K562 (cell line): ENCODE measurements at regions not wholly inside any gene's neighbourhood (a gene's known extent, or its start where the extent isn't known, plus 50 kb on each side); places are given as distances from the start of the nearest gene placed in this dataset.

Experiments used
- CCAR2 ChIP-seq: fragments of 200-400 bp; formaldehyde crosslinking; IDR thresholded peaks from 2 replicates; pipeline ENCODE4 v1.6.1; 2017; ENCODE audit warnings: mild to moderate bottlenecking, low read depth, low read length
- CEBPG ChIP-seq, 3 experiments: fragments of 200-800 bp in 1 of 3; sonication (Bioruptor generic) in 1 of 3; sonication (generic) in 1 of 3; formaldehyde crosslinking in 1 of 3; IDR thresholded peaks in 2 of 3; conservative IDR thresholded peaks in 1 of 3; 2 replicates each; pipeline versions ENCODE4 v1.6.1 to v1.8.0; 2016 to 2022; ENCODE audit warnings: missing compliant biosample characterization in 2 of 3, missing genetic modification characterization in 2 of 3, mild to moderate bottlenecking in 1 of 3, missing genetic modification reagents in 1 of 3
- ETV1 ChIP-seq: fragments of 450-650 bp; conservative IDR thresholded peaks from 2 replicates; pipeline ENCODE4 v1.6.1; 2016; ENCODE audit warnings: missing genetic modification characterization, control low read depth, low read depth, missing compliant biosample characterization
- HBP1 ChIP-seq: fragments of 450-650 bp; formaldehyde crosslinking; IDR thresholded peaks from 2 replicates; pipeline ENCODE4 v1.4.0; 2022; ENCODE audit warnings: missing genetic modification characterization
- HDAC3 ChIP-seq: fragments of 450-650 bp; IDR thresholded peaks from 2 replicates; pipeline ENCODE4 v1.6.1; 2018; ENCODE audit warnings: borderline replicate concordance, mild to moderate bottlenecking, moderate library complexity; ENCODE audit not compliant: partially characterized antibody
- KDM4B ChIP-seq, 2 experiments: fragments of 450-650 bp in 1 of 2; sonication (generic) in 1 of 2; IDR thresholded peaks; 2 replicates each; pipeline ENCODE4 v1.6.1; 2016 to 2017; ENCODE audit warnings: borderline replicate concordance in 2 of 2, antibody characterized with exemption in 1 of 2, low read depth in 1 of 2, mild to moderate bottlenecking in 1 of 2
- KDM5B ChIP-seq: fragments of 200-600 bp; sonication (generic); IDR thresholded peaks from 2 replicates; pipeline ENCODE4 v1.6.1; 2012; ENCODE audit warnings: low read depth, mild to moderate bottlenecking, moderate library complexity, low read length, control low read depth, inconsistent platforms; ENCODE audit not compliant: insufficient replicate concordance
- LCOR ChIP-seq: sonication (generic); formaldehyde crosslinking; IDR thresholded peaks from 2 replicates; pipeline ENCODE4 v1.8.0; 2022; ENCODE audit warnings: mild to moderate bottlenecking, missing genetic modification reagents
- LEF1 ChIP-seq: fragments of 450-650 bp; IDR thresholded peaks from 2 replicates; pipeline ENCODE4 v1.6.1; 2016; ENCODE audit warnings: mild to moderate bottlenecking
- NBN ChIP-seq: fragments of 450-650 bp; IDR thresholded peaks from 2 replicates; pipeline ENCODE4 v1.6.1; 2016; ENCODE audit warnings: low read depth, mild to moderate bottlenecking
- NRF1 ChIP-seq, 2 experiments: fragments of 450-650 bp; IDR thresholded peaks in 1 of 2; conservative IDR thresholded peaks in 1 of 2; 2 replicates each; pipeline ENCODE4 v1.6.1; 2014; ENCODE audit warnings: mild to moderate bottlenecking in 2 of 2
- PHB2 ChIP-seq: fragments of 450-650 bp; IDR thresholded peaks from 2 replicates; pipeline ENCODE4 v1.6.1; 2017; ENCODE audit warnings: low read depth
- PHTF2 ChIP-seq: fragments of 250-450 bp; sonication (Bioruptor Pico); IDR thresholded peaks from 2 replicates; pipeline ENCODE4 v1.5.0; 2021; ENCODE audit warnings: mild to moderate bottlenecking
- ZNF197 ChIP-seq: fragments of 200-800 bp; sonication (Bioruptor generic); IDR thresholded peaks from 2 replicates; pipeline ENCODE4 v1.6.1; 2016; ENCODE audit warnings: low read depth, missing genetic modification characterization, missing compliant biosample characterization
- ZNF511 ChIP-seq: sonication (generic); formaldehyde crosslinking; IDR thresholded peaks from 2 replicates; pipeline ENCODE4 v1.8.0; 2022; ENCODE audit warnings: mild to moderate bottlenecking, missing genetic modification reagents
- TF ChIP-seq, protein P1 (sequence below): fragments of 250-450 bp; sonication (Bioruptor Pico); IDR thresholded peaks from 2 replicates; pipeline ENCODE4 v1.5.0; 2020; ENCODE audit warnings: mild to moderate bottlenecking, borderline replicate concordance
- TF ChIP-seq, protein P2 (sequence below): fragments of 250-450 bp; sonication (Bioruptor Pico); IDR thresholded peaks from 2 replicates; pipeline ENCODE4 v1.4.0; 2020; ENCODE audit warnings: mild to moderate bottlenecking, moderate library complexity
- TF ChIP-seq, protein P3 (sequence below): fragments of 200-800 bp; sonication (Bioruptor generic); IDR thresholded peaks from 2 replicates; pipeline ENCODE4 v1.6.1; 2017; ENCODE audit warnings: missing genetic modification characterization, missing compliant biosample characterization

GRCh38 chr7:153401795-153402720, 642.5 kb downstream of the ACTR3B start (continued):
- TF ChIP-seq, protein P1, sequence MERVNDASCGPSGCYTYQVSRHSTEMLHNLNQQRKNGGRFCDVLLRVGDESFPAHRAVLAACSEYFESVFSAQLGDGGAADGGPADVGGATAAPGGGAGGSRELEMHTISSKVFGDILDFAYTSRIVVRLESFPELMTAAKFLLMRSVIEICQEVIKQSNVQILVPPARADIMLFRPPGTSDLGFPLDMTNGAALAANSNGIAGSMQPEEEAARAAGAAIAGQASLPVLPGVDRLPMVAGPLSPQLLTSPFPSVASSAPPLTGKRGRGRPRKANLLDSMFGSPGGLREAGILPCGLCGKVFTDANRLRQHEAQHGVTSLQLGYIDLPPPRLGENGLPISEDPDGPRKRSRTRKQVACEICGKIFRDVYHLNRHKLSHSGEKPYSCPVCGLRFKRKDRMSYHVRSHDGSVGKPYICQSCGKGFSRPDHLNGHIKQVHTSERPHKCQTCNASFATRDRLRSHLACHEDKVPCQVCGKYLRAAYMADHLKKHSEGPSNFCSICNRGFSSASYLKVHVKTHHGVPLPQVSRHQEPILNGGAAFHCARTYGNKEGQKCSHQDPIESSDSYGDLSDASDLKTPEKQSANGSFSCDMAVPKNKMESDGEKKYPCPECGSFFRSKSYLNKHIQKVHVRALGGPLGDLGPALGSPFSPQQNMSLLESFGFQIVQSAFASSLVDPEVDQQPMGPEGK (CRISPR knock-in tag): no peak
- TF ChIP-seq, protein P2, sequence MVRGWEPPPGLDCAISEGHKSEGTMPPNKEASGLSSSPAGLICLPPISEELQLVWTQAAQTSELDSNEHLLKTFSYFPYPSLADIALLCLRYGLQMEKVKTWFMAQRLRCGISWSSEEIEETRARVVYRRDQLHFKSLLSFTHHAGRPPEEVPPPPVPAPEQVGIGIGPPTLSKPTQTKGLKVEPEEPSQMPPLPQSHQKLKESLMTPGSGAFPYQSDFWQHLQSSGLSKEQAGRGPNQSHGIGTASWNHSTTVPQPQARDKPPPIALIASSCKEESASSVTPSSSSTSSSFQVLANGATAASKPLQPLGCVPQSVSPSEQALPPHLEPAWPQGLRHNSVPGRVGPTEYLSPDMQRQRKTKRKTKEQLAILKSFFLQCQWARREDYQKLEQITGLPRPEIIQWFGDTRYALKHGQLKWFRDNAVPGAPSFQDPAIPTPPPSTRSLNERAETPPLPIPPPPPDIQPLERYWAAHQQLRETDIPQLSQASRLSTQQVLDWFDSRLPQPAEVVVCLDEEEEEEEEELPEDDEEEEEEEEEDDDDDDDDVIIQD: no peak
- TF ChIP-seq NRF1 (conservative IDR thresholded peaks at IDR 0.05 in 1 of 2, IDR thresholded peaks at IDR 0.05 in 1 of 2): no peak
- TF ChIP-seq ETV1 (tag): no peak
- no peak for TF ChIP-seq PHB2
- no peak for TF ChIP-seq KDM5B
- no peak for TF ChIP-seq ZNF197 (CRISPR knock-in tag)
- TF ChIP-seq KDM4B (IDR thresholded peaks at IDR 0.05; ENCODE audit: borderline replicate concordance in 2 of 2, low read depth in 1 of 2): no peak
- TF ChIP-seq CEBPG (CRISPR knock-in tag; IDR thresholded peaks at IDR 0.05): no peak
- TF ChIP-seq CEBPG (tag; conservative IDR thresholded peaks at IDR 0.05 in 1 of 2, IDR thresholded peaks at IDR 0.05 in 1 of 2): no peak
- no peak for TF ChIP-seq NBN
- TF ChIP-seq LEF1: no peak
- no peak for TF ChIP-seq ZNF511 (CRISPR knock-in tag)
- TF ChIP-seq PHTF2 (CRISPR knock-in tag): no peak
- no peak for TF ChIP-seq HDAC3
- TF ChIP-seq LCOR: no peak
- peak; percentile 29; the same call in 1 of the 2 replicates for TF ChIP-seq HBP1 (CRISPR knock-in tag)
- TF ChIP-seq CCAR2: no peak
- TF ChIP-seq, protein P3, sequence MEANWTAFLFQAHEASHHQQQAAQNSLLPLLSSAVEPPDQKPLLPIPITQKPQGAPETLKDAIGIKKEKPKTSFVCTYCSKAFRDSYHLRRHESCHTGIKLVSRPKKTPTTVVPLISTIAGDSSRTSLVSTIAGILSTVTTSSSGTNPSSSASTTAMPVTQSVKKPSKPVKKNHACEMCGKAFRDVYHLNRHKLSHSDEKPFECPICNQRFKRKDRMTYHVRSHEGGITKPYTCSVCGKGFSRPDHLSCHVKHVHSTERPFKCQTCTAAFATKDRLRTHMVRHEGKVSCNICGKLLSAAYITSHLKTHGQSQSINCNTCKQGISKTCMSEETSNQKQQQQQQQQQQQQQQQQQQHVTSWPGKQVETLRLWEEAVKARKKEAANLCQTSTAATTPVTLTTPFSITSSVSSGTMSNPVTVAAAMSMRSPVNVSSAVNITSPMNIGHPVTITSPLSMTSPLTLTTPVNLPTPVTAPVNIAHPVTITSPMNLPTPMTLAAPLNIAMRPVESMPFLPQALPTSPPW (CRISPR knock-in tag): no peak
